Middle frontal gyrus (tissue), 1 donor: ENCODE measurements at regions not wholly inside any gene's neighbourhood (a gene's known extent, or its start where the extent isn't known, plus 50 kb on each side); places are given as distances from the start of the nearest gene placed in this dataset.

Source experiments
- DNase-seq: peaks from one replicate; pipeline ENCODE4 v3.0.0-alpha.2; 2015; ENCODE audit warnings: low spot score; ENCODE audit errors: extremely low spot score

- no peak for DNase-seq
Measured at GRCh38 chrX:46447384-46447783, 97.8 kb downstream of the ZNF674 start.

DNA sequence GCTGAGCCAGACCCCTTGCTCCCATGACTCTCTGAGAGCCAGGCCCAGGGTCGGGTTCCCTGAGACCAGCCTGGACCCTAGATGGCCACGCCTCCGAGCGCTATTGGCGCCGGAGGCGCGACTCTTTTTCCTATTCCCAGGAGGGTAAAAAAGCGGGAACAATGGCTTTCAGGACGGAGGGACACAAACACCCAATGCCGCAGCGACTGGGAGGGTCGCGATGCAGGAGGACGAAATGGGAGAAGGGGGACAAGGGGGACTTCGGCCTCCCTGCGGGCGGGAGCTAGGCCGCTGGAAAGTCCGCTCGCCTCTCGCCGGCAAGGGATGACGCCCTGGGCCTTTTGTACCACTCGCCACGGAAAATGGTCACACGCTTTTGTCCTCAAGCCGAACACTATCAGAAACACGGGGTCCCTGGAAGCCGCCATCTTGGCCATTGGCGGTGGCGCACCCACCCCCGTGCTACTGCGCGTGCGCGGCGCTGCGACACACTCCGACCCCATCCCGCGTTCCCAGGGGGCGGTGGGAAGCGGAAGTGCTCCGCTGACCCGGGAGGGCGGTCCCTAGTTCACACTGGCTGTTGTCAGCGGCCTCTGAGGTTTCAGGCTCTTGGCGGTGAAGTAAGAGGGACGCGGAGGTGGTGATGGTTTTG, 98.4 kb downstream of the ZNF674 start:
- peak; percentile 64 for DNase-seq

GRCh38 chrX:46444011-46444410, 101.2 kb downstream of the ZNF674 start:
- DNase-seq, result no peak

DNA sequence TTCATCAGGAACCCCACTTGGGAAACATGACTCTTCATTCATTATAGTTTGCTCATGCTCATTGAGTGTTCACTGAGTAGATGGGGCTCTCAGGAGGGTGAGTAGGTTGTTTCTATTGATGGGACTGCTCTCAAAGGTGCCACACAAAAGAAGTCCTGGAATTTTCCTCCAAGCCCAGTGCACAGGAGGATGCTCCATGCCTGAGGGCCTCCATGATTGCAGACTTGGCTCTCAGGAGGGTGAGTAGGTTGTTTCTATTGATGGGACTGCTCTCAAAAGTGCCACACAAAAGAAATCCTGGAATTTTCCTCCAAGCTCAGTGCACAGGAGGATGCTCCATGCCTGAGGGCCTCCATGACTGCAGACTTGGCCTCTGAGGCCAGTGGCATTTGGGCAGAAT, 108.5 kb downstream of the ZNF674 start:
- DNase-seq, result no peak

GRCh38 chrX:46433892-46434291, 111.3 kb downstream of the ZNF674 start:
- no peak for DNase-seq

DNA sequence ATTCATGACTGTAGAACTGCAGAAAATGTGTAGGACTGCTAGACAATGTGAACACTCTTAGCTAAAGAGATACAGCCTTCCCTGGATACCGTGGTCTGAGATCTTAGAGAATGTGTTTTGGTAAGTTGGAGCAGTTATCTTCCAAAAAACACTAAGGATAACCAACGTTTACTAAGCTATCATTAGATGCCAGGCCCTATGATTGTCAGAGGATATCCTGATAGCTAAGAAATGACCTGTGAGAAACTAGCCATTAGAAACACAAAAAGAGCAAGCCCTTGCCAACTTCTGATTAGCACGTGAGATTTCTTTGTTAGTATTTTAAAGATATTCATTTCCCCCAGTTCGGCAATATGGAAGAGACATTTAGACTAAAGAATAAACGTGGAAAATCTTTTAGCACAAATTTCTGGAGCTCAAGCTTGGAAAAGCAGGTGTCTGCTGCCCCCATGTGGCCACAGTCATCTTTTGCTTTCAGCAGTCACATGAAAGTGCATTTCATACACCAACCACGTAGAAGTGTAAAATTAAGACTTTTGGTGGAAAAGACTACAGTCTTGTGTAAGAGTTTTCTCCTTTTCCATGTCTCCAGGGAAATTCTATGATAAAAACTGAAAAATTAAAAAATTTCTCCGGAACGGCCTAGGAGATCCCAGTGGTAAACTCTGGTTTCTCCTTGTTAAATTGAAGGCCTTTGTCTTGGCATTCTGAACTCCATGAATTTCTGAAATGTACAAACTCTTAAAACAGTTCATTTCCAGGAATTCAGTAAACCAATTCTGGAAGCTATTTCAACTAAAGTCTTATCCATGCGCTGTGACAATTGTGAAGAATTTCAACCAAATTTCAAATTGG, 136.4 kb downstream of the ZNF674 start:
- DNase-seq, result peak; percentile 4

GRCh38 chrX:46407753-46408130, 137.5 kb downstream of the ZNF674 start:
- DNase-seq, result no peak

- no peak for DNase-seq
Measured at GRCh38 chrX:46407036-46407752, 138.0 kb downstream of the ZNF674 start.

- DNase-seq, result no peak
Measured at GRCh38 chrX:46404774-46405173, 140.4 kb downstream of the ZNF674 start.

DNA sequence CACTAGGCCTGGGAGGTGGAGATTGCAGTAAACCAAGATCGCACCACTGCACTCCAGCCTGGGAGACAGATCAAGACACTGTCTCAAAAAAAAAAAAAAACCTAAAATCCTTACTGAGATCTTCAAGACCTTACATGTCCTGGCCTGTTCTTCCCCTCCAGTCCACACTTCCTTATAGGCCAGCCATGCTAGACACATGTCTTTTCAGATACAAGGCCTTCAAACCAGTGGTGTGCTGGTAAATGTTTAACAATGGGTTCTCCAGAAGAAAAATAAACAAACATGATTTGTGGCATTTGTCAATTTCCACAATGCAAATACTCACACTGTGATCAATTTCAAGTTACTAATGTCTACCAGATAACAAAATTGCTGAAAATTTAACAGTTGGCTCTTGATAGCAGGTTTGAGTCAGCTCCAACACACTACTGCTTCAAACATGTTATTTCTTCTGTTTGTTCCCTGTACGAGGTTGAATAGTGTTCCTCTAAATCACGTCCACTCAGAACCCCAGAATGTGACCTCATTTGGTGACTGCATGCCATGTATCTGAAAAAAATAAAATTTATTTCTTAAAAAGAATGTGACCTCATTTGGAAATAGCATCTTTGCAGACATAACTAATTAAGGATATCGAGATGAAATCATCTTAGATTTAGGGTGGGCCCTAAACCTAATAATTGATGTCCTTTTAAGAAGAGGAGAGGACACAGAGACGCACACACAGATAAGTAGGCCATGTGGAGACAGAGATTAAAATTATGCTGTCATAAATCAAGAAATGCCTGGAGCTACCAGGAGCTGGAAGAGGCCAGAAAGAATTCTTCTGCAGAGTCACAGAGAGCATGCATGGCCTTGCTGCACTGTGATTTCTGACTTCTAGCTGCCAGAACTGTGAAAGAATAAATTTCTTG, 144.4 kb downstream of the ZNF674 start:
- DNase-seq, result no peak

- no peak for DNase-seq
Measured at GRCh38 chrX:46398874-46399273, 146.3 kb downstream of the ZNF674 start.

GRCh38 chrX:46398126-46398525, 147.1 kb downstream of the ZNF674 start:
- no peak for DNase-seq

- DNase-seq, result no peak
Measured at GRCh38 chrX:46386511-46386910, 158.7 kb downstream of the ZNF674 start.

DNA sequence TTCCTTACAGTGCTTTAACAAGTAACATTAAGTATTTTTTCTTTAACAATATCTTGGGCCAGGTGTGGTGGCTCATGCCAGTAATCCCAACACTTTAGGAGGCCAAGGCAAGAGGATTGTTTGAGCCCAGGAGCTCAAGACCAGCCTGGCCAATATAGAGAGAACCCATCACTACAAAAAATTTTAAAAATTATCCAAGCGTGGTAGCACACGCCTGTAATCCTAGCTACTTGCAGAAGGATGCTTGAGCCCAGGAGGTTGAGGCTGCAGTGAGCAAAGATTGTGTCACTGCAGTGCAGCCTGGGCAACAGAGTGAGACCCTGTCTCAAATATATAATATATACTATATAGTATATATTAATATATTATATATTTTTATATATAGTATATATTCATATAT, 162.2 kb downstream of the ZNF674 start:
- no peak for DNase-seq

DNA sequence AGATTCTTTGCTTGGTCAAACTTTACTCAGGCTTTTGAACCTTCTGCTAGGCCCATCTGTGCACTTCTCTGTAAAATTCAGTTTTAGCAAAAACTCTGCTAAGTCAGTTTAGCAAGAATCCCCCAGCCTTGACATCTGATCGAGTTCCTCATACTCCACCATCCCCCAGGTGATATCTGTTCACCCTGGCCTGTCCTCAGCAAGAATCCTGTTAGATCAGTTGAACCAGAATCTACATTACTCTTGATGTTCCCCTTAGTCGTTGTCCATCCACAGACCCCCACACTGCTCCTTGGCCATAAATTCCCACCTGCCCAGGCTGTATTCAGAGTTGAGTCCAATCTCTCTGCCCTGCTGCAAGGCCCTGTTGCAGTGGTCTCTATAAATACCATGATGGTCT, 162.6 kb downstream of the ZNF674 start:
- no peak for DNase-seq

GRCh38 chrX:46381630-46382029, 163.6 kb downstream of the ZNF674 start:
- DNase-seq, result no peak

DNA sequence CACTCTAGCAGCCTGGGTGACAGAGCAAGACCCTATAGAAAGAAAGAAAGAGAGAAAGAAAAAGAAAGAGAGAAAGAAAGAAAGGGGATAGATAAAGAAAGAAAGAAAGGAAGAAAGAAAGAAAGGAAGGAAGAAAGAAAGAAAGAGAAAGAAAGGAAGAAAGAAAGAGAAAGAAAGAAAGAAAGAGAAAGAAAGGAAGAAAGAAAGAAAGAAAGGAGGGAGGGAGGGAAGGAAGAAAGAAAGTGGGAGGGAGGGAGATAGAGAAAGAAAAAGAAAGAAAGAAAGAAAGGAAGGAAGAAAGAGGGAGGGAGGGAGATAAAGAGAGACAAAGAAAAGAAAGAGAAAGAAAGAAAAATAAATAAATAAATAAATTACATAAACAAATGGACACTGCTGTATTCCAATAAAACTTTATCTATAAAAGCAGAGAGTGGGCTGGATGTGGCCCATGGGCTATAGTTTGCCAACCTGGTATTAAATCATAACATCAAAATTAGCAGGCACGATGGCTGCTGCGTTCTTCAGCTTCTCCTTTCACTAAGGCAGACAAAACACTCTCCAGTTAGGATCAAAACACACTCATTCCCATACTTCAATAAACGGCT, 165.0 kb downstream of the ZNF674 start:
- no peak for DNase-seq

DNA sequence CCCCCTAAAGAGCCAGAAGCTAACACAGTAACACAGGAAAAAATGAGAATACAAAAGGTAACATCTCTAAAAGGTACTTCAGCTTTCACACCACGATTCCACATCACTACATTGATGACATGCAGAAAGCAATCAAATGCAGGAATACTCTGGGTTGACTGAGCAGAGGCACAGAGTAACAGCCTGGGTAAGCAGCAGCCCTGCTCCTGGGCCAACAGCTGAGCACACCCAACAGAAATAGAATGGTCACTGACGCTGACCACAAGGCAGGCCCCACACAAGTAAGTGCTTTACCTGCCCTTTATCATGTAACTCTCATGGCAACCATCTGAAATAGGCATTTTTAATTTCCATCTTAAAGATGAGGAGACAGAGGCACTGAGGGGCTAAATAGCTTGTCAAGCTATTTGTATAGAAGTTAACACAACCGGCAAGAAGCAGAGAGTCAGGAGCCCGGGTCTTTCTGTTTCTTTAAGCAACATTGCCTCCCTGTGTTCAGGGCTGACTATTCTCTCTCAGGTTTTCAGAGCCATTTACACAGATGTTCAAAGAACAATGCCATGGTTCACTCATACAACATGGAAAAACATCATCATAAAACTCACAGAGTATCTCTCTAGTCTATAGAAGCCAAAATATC, 168.9 kb downstream of the ZNF674 start:
- peak; percentile 4 for DNase-seq

DNA sequence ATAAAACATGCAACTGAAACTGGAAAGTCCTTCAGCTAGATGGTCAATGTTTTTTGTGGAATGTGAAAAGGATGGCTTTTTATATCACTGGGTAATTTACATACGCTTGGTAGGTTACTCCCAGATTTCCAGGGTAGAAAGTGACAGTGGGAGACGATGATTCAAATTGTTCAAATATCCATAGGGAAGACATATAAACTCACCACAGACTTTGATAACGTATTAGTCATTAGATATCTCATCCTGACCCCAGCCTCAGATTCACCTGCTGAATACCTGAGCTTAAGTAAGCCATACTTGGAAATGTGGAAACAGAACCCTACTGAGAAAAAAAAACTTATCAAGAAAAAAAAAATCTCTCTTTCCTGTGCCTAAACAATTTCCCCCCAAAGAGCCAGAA, 169.4 kb downstream of the ZNF674 start:
- no peak for DNase-seq

DNA sequence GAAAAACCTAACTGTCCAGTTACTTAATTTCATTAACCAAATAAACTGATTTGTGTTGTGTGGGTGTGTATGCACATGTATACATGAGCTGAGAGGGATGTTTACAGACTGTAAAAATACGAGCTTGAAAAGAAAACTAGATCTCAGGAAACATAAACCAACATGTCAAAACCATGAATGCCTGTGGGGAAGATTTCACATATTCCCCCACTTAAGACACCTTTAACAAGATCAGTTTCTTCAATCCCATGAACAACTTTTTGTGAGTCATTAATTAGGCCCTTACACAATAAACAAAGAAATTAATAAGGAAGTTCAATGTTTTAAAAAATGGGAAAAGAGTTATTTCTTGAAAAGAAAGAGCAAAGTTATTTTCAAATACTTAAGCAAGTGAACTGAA, 170.8 kb downstream of the ZNF674 start:
- DNase-seq, result no peak
